Neural progenitor cell (in vitro differentiated cells): ENCODE measurements at regions not wholly inside any gene's neighbourhood (a gene's known extent, or its start where the extent isn't known, plus 50 kb on each side); places are given as distances from the start of the nearest gene placed in this dataset.

Source experiments
- DNase-seq: peaks from one replicate; pipeline ENCODE4 v3.0.0-alpha.2; 2016; ENCODE audit warnings: low spot score
- H2AFZ ChIP-seq: fragments of 200-600 bp; sonication (generic); replicated peaks from 2 replicates; pipeline ENCODE4 v1.6.1; 2016; ENCODE audit warnings: antibody characterized with exemption
- H3F3A ChIP-seq: fragments of 200-600 bp; sonication (generic); 2 replicates; pipeline ENCODE4 v1.6.1; 2016; ENCODE audit warnings: antibody characterized with exemption, low read depth
- H3K27ac ChIP-seq: fragments of 200-600 bp; sonication (generic); 2 replicates; pipeline ENCODE4 v1.5.1; 2016; ENCODE audit warnings: mild to moderate bottlenecking
- H3K27me3 ChIP-seq: fragments of 200-600 bp; sonication (generic); 2 replicates; pipeline ENCODE4 v1.6.1; 2016; ENCODE audit warnings: mild to moderate bottlenecking, moderate library complexity
- H3K36me3 ChIP-seq: fragments of 200-600 bp; sonication (generic); 2 replicates; pipeline ENCODE4 v1.5.1; 2016
- H3K4me1 ChIP-seq: fragments of 200-600 bp; sonication (generic); 2 replicates; pipeline ENCODE4 v1.6.1; 2016; ENCODE audit warnings: mixed run types
- H3K4me2 ChIP-seq: fragments of 200-600 bp; sonication (generic); 2 replicates; pipeline ENCODE4 v1.6.1; 2016
- H3K4me3 ChIP-seq: fragments of 200-600 bp; sonication (generic); 2 replicates; pipeline ENCODE4 v1.5.1; 2016
- H3K79me2 ChIP-seq: fragments of 200-600 bp; sonication (generic); 2 replicates; pipeline ENCODE4 v1.6.1; 2016; ENCODE audit warnings: low read depth
- H3K9ac ChIP-seq: fragments of 200-600 bp; sonication (generic); 2 replicates; pipeline ENCODE4 v1.6.1; 2016
- H3K9me3 ChIP-seq: fragments of 200-600 bp; sonication (generic); 2 replicates; pipeline ENCODE4 v1.5.1; 2016; ENCODE audit warnings: low read depth
- H4K20me1 ChIP-seq: fragments of 200-600 bp; sonication (generic); 2 replicates; pipeline ENCODE4 v1.6.1; 2016; ENCODE audit warnings: low read depth
- H3K27ac Mint-ChIP-seq: 3 replicates; pipeline ENCODE4 v1.8.0; 2021; ENCODE audit warnings: mixed read lengths
- H3K27me3 Mint-ChIP-seq: 2 replicates; pipeline ENCODE4 v1.8.0; 2022; ENCODE audit warnings: low read depth, mild to moderate bottlenecking, inconsistent platforms, moderate library complexity, mixed read lengths; ENCODE audit not compliant: insufficient read depth
- H3K36me3 Mint-ChIP-seq: 3 replicates; pipeline ENCODE4 v1.8.0; 2021; ENCODE audit warnings: mixed read lengths
- H3K4me1 Mint-ChIP-seq: 3 replicates; pipeline ENCODE4 v1.8.0; 2021; ENCODE audit warnings: mixed read lengths
- H3K4me3 Mint-ChIP-seq: 3 replicates; pipeline ENCODE4 v1.8.0; 2021; ENCODE audit warnings: mild to moderate bottlenecking, moderate library complexity, mixed read lengths
- H3K9me3 Mint-ChIP-seq: 3 replicates; pipeline ENCODE4 v1.8.0; 2020; ENCODE audit warnings: mixed read lengths
- CTCF ChIP-seq: fragments of 200-600 bp; sonication (generic); IDR thresholded peaks from 2 replicates; pipeline ENCODE4 v1.5.1; 2017; ENCODE audit warnings: antibody characterized with exemption, mild to moderate bottlenecking
- EZH2 ChIP-seq: fragments of 200-600 bp; sonication (generic); IDR thresholded peaks from 2 replicates; pipeline ENCODE4 v1.6.1; 2017; ENCODE audit warnings: antibody characterized with exemption, mild to moderate bottlenecking, moderate library complexity
- EZH2phosphoT487 ChIP-seq: fragments of 200-600 bp; sonication (generic); IDR thresholded peaks from 2 replicates; pipeline ENCODE4 v1.6.1; 2017; ENCODE audit warnings: antibody characterized with exemption

- H3K79me2 ChIP-seq, result no peaks in the 10 kb centered on the region
- no peaks in the 10 kb centered on the region for H3K4me1 ChIP-seq
- no peak overlapping the region for H2AFZ ChIP-seq
- H3K4me2 ChIP-seq, result no peak overlapping the region
- H3K4me3 ChIP-seq, result no peak overlapping the region
- H3F3A ChIP-seq, result no peaks in the 10 kb centered on the region
- Mint-ChIP-seq H3K4me3 (no peak overlapping the region), H3K27ac (no peak overlapping the region), H3K4me1 (no peaks in the 10 kb centered on the region), H3K9me3 (no peaks in the 10 kb centered on the region), H3K27me3 (peaks cover 2% of the 10 kb centered on the region), H3K36me3 (no peaks in the 10 kb centered on the region)
- no peak overlapping the region for H3K9ac ChIP-seq
- H3K9me3 ChIP-seq, result no peaks in the 10 kb centered on the region
- no peak overlapping the region for H3K27ac ChIP-seq
- no peaks in the 10 kb centered on the region for H4K20me1 ChIP-seq
- no peaks in the 10 kb centered on the region for H3K36me3 ChIP-seq
- DNase-seq, result no peak
- no peaks in the 10 kb centered on the region for H3K27me3 ChIP-seq
- no peak for TF ChIP-seq EZH2
- no peak for TF ChIP-seq EZH2phosphoT487
- no peak for TF ChIP-seq CTCF
Observed at GRCh38 chr3:70471464-70472342, 159.3 kb upstream of the MDFIC2 start.

- no peaks in the 10 kb centered on the region for H3K4me1 Mint-ChIP-seq
- no peaks in the 10 kb centered on the region for H3F3A ChIP-seq
- no peaks in the 10 kb centered on the region for H3K4me1 ChIP-seq
- no peaks in the 10 kb centered on the region for H3K27me3 ChIP-seq
- no peaks in the 10 kb centered on the region for H3K9me3 ChIP-seq
- no peaks in the 10 kb centered on the region for H3K36me3 Mint-ChIP-seq
- no peak overlapping the region for H3K9ac ChIP-seq
- H3K9me3 Mint-ChIP-seq, result peaks cover 3% of the 10 kb centered on the region
- H3K27me3 Mint-ChIP-seq, result no peaks in the 10 kb centered on the region
- H3K4me2 ChIP-seq, result no peak overlapping the region
- TF ChIP-seq EZH2, result no peak
- TF ChIP-seq CTCF, result no peak
- TF ChIP-seq EZH2phosphoT487, result no peak
- no peak overlapping the region for H3K27ac Mint-ChIP-seq
- H3K36me3 ChIP-seq, result no peaks in the 10 kb centered on the region
- no peak overlapping the region for H3K27ac ChIP-seq
- no peaks in the 10 kb centered on the region for H4K20me1 ChIP-seq
- no peaks in the 10 kb centered on the region for H3K79me2 ChIP-seq
- no peak overlapping the region for H3K4me3 ChIP-seq
- H2AFZ ChIP-seq, result no peak overlapping the region
- H3K4me3 Mint-ChIP-seq, result no peak overlapping the region
- no peak for DNase-seq
Observed at GRCh38 chr3:70466096-70466495, 153.7 kb upstream of the MDFIC2 start.

- Histone ChIP-seq H3K27ac (no peak overlapping the region), H3K4me3 (no peak overlapping the region), H3K9ac (no peak overlapping the region), H3K79me2 (no peaks in the 10 kb centered on the region), H3K4me2 (no peak overlapping the region), H3K27me3 (no peaks in the 10 kb centered on the region), H3K9me3 (no peaks in the 10 kb centered on the region), H3F3A (no peaks in the 10 kb centered on the region), H3K4me1 (no peaks in the 10 kb centered on the region), H4K20me1 (no peaks in the 10 kb centered on the region), H3K36me3 (no peaks in the 10 kb centered on the region), H2AFZ (no peak overlapping the region)
- DNase-seq, result no peak
- Mint-ChIP-seq H3K27me3 (no peaks in the 10 kb centered on the region), H3K9me3 (peaks cover 3% of the 10 kb centered on the region), H3K36me3 (no peaks in the 10 kb centered on the region), H3K27ac (no peak overlapping the region), H3K4me1 (no peaks in the 10 kb centered on the region), H3K4me3 (no peak overlapping the region)
- TF ChIP-seq EZH2phosphoT487 (no peak), EZH2 (no peak), CTCF (no peak)
Observed at GRCh38 chr3:70464876-70465275, 152.4 kb upstream of the MDFIC2 start.
